HG02938 (cell line): ENCODE measurements at regions not wholly inside any gene's neighbourhood (a gene's known extent, or its start where the extent isn't known, plus 50 kb on each side); places are given as distances from the start of the nearest gene placed in this dataset.
"Not testable (repeated sequence)": the region's sequence is repeated elsewhere in the genome, so short reads cannot be mapped to it uniquely, and the experiment has no call there.

Experiments
- ATAC-seq: cut with Tn5 transposase; IDR thresholded peaks from one replicate; pipeline ENCODE4 v1.9.1; 2021; ENCODE audit warnings: mild to moderate bottlenecking, moderate library complexity; ENCODE audit not compliant: unreplicated experiment

DNA sequence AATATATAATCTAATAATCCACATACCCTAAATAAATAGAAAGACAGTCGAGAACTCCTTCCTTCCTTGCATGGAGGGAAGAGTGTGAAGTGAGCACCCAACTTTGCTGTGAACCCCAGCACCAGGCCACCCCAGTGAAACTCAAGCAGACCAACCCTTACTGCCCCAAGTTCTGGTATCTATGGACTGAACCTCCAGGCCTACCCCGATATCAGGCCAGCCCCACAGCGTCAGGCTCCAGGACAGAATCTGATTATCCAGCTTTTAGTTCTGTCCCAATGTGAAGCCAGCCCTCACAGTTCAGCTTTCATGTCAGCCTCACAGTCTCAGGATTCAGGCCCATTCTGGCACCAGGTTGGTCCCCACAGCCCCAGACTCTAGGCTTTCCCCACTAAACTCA is 1617.2 kb upstream of the AGA start:
- ATAC-seq = no peak

DNA sequence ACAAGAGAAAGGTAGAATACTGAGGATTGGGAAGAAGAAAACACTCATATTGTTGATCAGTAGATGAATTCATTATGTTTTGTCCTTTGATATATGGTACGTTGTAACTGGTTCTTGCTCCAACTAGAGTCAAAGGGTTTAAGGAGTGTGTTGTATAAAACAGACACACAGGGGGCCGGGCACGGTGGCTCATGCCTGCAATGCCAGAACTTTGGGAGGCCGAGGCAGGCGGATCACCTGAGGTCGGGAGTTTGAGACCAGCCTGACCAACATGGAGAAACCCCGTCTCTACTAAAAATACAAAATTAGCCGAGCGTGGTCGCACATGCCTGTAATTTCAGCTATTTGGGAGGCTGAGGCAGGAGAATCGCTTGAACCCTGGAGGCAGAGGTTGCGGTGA is 1624.0 kb upstream of the AGA start:
- not testable (repeated sequence) for ATAC-seq

DNA sequence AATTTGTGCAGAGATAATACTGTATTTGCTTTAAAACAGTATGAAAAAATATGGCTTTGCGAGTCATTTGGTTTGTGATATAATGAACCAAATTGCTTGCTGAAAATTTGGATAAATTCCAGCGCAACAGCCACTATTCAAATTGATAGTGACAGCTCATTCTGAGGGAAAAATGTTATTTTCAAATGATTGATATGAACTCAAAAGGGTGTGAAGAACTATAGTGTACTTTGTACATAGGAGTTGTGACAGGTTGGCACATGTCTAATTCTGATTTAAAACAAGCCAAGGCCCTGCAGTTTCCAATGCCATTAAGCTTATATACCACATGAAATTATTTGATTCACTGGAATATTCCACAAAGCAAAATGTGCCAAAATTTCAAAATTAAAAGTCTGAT is 1628.9 kb upstream of the AGA start:
- no peak for ATAC-seq

DNA sequence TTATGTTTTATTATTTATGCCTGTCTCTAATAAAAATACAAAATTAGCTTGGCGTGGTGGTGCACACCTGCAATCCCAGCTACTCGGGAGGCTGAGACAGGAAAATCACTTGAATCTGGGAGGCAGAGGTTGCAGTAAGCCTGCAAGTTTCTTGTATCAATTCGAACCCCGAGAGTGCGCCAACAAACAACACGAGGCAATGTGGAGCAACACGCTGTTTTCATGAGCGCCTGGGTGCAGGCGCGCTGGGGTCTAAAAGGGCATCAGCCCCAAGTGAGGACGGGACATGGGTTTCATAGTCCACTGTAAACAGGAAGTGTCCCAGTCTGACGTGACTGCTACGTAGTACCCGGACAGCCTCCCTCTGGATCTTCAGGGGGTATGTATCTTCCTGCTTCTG is 1634.6 kb upstream of the AGA start:
- no peak for ATAC-seq

DNA sequence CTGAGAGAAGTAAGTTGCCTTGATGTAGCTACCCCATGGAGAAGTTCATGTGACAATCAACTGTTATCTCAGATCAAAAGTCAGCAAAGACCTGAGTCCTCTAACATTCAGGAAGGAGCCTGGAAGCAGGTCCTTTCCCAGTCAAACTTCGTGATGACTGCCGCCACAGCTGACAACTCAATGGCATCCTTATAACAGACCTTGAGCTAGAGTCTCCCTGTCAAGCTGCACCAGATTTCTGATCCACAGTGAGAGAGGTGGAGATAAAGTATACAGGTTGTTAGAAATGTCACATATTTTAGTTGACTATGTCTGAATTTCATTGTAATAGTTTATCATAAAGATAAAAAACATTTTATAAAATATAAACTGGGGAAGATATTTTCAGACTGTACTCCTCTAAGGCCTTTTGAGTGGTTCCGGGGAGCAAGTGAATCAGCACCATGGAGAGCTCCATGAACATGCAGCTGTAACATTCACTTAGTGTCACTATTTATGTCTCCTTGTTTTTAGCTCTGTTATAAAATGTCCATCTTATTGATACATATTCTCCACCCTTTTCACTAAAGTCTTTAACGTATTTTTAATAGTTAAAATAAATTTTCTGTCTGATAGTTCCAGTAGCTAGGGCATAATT is 1653.5 kb upstream of the AGA start:
- no peak for ATAC-seq

DNA sequence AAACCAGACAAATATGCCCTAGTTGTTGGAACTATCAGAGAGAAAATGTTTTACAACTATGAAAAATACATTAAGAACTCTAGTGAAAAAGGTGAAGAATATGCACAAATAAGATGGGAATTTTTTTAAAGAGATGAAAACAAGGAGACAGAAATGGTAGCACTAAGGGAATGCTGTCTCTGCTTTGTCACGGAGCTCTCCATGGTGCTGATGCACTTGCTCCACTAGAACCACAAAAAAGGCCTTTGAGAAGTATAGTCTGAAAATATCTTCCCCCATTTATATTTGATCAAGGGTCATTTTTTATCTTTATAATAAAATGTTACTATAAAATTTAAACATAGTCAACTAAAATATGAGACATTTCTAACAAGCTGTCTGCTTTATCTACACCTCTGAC is 1655.5 kb upstream of the AGA start:
- no peak for ATAC-seq

DNA sequence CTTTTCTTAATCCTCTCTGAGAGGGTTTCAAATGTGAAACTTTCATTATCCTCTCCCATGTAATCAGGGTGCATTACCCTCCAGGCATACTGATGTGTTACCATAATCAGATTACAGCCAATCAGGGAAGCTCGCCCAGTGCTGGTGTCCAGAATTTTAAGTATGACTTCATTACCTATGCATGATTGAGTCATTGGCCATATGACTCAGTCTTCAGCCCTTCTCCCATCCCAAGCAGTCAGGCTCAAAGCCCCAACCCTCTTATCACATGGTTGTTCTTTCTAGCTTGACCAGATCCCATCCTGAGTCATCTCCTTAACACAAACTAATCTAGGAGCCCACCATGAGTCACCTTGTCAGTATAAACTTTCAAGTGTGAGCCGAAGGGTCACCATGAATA is 1668.1 kb upstream of the AGA start:
- no peak for ATAC-seq

DNA sequence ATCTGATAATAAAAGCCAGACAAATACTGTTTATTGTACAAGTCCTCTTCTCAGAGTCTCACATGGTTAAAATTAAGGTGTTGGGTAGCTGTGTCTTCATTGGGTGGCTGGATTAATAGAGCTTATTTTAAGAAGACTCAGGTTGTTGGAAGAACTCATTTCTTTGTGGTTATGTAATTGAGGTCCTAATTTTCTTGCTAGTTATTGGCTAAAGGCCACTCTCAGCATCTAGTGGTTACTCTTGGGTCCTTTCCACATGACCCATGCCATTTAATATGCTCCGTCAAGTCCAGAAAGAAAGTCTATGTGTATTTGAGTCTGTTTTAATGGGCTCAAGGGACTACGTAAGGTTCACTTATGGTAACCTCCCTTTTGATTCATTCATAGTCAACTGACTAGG is 1668.6 kb upstream of the AGA start:
- no peak for ATAC-seq

DNA sequence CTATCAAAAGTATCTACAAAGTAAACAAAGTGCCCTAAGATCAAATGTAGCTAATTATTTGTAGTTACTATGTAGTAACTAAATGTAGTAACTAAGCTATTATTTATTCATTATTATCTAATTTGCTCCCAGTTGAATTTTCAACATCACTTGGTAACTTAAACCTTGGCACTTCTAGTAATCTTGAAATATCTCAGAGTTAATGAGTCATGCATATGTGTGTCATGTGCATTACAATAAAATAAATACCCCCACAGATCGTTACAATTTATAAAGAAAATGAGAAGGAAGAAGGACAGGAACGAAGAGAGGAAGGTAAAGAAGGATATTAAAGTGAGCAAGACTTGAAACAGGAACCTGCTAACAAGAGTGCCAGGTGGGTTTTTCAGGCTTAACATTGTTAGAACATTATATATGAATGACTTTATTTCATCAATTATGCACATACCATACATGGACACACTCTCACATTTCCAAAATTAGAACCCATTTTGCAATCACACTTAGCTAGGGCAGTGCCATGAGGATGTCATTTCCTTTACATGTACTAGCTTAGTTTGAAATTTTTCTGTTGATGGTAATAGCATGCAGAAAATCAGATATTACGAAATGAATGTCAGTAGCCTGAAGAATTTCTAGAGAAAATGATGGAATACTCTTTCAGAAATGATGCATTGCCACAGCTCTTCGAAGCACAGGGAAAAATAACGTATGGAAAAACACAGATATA is 1670.4 kb upstream of the AGA start:
- no peak for ATAC-seq

DNA sequence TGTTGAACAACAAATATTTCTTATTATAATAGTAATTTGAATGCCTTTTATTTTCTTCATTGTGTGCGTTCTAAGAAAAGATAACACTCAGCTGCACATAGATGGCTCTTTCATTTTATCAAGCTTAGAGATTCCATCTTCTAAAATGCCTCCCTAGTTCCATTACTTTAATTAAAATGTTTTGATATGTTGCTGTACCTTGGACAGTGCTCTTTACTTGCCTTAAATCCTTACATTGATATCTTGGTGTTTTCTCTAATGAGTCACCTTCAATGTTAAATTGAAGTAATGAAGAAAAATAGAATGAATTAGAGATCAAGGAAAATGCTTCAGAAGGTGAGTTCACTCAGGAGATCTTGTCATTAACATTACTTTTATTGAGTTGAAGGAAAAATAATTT is 1672.4 kb upstream of the AGA start:
- no peak for ATAC-seq

DNA sequence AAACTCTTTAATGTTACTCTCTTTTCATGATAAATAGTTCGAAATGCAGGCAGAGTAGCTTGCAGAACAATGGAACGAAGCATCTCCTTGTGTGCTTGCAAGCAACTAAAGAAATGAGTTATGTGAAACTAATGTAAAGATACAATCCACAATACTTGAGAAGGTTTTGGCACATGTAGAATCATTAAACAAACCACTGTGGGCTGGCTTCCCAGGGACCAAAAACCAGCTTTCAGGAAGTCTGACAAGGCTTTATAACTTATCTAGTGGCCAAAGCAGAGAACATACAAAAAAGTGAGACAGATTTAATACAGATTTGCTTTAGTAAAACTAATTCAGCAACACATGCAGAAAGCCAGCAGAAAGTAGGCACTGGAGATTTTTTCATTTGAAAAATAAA is 1673.8 kb upstream of the AGA start:
- ATAC-seq = no peak

DNA sequence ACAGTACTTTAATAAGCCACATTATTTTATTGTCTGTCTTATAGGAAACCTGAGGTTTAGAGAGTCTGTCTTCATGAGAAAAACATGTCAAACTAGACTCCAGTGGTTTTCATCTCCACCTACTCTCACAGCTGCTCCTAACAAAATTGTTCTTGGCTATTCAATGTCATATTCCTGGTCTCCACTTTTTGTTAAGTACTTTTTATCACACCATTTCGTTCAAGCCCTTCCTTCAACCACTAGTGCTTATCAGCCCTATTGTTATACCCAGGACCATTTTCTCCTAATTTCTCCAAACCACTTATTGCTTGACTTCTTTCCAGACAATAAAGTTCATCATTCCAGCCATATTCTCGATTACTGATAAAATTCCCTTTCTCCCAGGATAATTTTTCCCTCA is 1674.3 kb upstream of the AGA start:
- no peak for ATAC-seq

DNA sequence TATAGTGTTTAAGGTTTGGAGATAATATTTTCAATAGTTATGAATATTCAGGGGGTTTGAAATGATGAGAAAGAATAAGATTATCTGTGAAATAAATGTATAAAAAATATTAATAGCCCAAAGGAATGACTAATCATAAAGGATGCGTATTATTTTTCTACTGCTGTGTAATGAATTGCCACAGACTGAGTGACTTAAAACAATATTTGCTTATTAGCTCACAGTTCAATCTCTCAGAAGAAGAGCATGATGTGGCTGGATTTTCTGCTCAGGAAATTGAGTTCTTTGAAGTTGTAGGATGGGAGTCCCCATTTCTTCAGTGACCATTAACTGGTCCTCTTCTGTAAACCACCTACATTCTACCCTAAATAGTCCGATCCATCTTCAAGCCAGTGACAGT is 1680.8 kb upstream of the AGA start:
- ATAC-seq = no peak

DNA sequence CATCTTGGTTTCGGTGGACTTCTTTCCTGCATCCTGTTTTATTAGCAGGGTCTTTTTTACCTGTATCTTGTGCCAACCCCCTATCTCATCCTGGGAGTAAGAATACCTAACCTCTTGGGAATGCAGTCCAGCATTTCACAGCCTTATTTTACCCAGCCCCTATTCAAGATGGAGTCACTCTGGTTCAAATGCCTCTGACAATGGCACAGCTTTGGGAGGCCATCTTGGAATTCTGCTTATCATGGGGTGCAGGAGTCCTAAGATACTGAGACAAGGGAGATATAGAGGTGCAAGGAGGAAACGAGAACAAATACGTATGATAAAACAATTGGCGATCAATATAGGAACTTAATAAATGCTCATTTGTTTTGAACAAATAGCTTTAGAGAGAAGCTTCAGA is 1682.2 kb upstream of the AGA start:
- ATAC-seq = no peak

DNA sequence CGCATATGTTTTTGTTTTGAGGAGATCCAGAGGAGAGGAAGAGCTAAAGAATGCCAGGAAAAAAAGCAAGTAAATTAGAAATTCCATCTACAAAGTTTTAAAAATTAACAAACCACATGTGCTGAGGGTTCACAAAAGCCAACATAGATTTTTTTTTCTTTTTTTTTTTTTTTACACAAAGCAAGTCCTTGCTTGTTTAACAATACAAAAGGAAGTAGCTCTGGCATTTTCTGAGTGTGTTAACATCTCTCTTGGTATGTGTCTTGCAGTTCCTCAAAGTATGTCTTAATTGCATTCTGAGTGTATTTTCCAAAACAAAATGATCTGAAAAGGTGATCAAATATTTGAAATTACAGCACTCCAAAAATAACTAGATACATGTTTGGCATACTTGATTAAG is 1682.7 kb upstream of the AGA start:
- no peak for ATAC-seq

DNA sequence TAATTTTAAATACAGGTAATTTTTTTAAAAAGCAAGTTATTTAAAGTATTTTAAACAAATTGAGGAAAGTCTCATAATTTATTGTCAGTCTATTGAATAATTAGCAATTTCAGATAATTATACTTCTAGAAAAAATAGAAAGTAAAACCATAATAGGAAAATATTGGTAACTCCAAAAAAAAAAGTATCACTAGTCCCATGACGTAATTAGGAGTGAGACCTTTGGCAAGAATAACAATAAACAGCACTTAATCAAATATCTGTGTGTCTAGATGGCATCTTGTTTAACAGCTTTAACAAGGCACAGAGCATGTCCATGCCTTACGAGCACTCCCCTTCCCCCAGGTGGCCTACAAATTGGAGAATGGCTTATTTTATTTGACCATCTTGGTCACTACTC is 1683.6 kb upstream of the AGA start:
- no peak for ATAC-seq

DNA sequence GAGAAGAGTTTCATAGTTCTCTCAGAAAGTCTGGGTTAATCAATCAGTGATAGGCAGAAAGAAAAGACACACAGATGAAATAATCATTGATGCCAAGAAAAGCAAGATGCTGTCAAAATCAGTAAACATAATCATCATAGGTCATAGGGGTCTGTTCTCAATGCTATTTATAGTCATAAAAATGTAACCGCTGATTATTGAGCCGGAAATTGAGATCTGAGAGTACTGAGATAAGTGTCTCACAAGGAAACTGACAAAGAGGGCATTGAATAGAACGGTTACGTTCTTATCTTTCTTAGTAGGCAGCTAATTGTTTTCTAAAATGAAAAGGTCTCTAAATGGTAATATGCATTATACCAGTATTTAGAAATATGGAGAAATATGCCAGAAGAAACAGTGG is 1686.1 kb upstream of the AGA start:
- no peak for ATAC-seq

DNA sequence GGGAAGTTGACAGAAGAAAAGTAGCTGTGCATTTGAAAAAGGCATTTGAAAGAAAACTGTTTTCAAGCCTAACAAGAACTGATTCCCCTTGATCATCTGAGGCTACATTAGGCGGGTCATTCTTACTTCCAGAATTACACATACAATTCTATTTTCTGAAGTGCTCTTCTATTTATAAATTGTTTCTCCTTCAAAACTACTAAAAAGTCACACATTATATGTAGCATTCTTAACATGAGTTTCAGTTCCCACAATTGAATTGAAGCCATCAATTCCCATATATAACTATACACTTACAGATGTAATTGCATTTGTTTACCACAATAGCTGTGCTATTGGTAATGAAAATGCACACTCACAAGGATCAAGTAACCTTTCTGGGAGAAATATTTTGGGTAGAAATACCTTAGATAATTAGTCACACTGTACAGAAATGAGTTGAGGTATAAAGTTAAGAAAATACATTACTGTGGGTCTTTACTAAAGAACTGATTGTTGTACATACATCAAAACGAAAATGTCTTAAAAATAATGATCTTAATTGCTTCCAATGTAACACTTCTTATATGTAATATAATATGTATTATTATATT is 1688.0 kb upstream of the AGA start:
- no peak for ATAC-seq

DNA sequence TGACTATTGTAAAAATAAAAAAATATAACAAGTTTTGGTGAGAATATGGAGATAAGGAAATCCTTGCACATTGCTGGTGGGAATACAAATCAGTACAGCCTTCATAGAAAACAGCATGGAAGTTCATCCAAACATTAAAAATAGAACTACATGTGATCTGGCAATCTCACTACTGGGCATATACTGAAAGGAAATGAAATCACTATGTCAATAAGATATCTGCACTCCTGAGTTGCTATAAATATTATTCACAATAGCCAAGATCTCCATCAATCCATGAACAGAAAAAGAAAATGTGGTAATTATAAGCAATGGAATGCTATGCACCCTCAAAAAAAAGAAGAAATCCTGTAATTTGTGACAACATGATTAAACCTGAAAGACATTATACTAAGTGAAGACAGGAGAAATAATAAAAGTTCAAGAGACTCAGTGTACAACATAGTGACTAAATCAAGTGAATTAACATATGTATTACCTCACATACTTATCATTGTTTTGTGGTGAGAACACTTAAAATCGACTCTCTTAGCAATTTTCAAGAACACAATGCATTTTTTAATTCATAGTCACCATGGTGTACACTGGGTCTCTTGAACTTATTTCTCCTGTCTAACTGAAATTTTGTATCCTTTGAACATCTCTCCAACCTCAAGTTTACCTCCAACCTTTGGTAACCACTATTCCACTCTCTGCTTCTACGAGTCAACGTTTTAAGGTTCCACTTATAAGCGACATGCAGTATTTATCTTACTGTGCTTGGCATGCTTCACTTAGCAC is 1703.7 kb upstream of the AGA start:
- ATAC-seq = no peak

DNA sequence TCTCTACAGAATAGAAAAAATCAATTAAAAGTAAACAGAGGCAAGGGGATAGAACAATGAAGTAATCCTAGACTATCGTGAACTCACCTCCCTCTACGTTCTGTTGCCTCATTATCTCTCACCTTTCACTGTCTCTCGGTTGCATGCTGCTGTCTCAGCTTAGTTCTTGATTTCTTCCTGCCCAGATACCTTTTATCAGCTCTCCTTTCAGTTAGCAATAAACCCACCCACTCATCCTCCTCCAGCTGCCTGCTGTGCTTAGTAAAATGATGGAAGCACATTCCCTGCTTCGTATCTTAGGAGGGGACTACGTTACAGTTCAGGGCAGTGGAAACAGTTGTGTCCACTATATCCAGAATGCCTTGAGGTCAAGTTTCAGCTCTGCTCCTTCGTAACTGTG is 1709.5 kb upstream of the AGA start:
- no peak for ATAC-seq

DNA sequence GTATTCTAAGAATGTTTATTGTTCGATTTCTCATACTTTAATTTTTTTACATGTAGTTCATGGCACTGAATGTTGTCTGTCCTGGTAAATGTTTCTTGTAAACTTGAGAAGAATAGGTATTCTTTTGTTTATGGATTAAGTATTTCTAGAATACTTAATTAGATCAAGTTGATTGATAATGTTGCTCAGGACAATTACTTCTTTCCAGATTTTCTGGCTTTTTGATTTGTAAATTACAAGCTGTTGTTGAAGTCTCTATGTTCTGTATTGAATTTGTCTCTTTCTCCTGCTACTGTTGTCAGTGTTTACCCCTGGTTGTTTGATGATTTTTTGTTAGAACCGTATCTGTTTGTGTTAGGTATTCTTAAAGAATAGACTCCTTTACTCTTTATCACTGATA is 1720.9 kb upstream of the AGA start:
- ATAC-seq = no peak
